NOMO-1 treated with dmso at 0.1 percent for 144 hours (cell line): ENCODE measurements at regions not wholly inside any gene's neighbourhood (a gene's known extent, or its start where the extent isn't known, plus 50 kb on each side); places are given as distances from the start of the nearest gene placed in this dataset.

ENCODE experiments used
- DNase-seq: peaks from one replicate; lab custom pipeline; 2025; ENCODE audit not compliant: unreplicated experiment; lab: John Stamatoyannopoulos, UW

- no peak for DNase-seq
These were observed 1188.2 kb upstream of the TMEM132C start for GRCh38 chr12:127078577-127079350.

- DNase-seq: no peak
These were observed 1187.3 kb upstream of the TMEM132C start for GRCh38 chr12:127079636-127080035.

- no peak for DNase-seq
These were observed 1185.9 kb upstream of the TMEM132C start for GRCh38 chr12:127081058-127081457.

- peak; percentile 10 for DNase-seq
These were observed 1183.7 kb upstream of the TMEM132C start for GRCh38 chr12:127083008-127083949.

GRCh38 chr12:127101076-127101475, 1165.9 kb upstream of the TMEM132C start:
- DNase-seq: no peak

GRCh38 chr12:127106041-127106440, 1160.9 kb upstream of the TMEM132C start:
- DNase-seq: no peak

GRCh38 chr12:127106697-127107096, 1160.3 kb upstream of the TMEM132C start:
- no peak for DNase-seq

GRCh38 chr12:127107744-127108143, 1159.2 kb upstream of the TMEM132C start:
- DNase-seq: no peak

- DNase-seq: no peak
These were observed 1158.4 kb upstream of the TMEM132C start for GRCh38 chr12:127108360-127109215.

- DNase-seq: no peak
These were observed 1153.0 kb upstream of the TMEM132C start for GRCh38 chr12:127113945-127114344.

- no peak for DNase-seq
These were observed 1151.4 kb upstream of the TMEM132C start for GRCh38 chr12:127115468-127116035.

GRCh38 chr12:127118251-127118650, 1148.7 kb upstream of the TMEM132C start:
- DNase-seq: no peak

- DNase-seq: no peak
These were observed 1147.3 kb upstream of the TMEM132C start for GRCh38 chr12:127119600-127120140.

- DNase-seq: no peak
These were observed 1146.1 kb upstream of the TMEM132C start for GRCh38 chr12:127120851-127121250.

GRCh38 chr12:127121494-127122084, 1145.4 kb upstream of the TMEM132C start:
- DNase-seq: no peak

- DNase-seq: no peak
These were observed 1141.2 kb upstream of the TMEM132C start for GRCh38 chr12:127125607-127126259.

- no peak for DNase-seq
These were observed 1140.7 kb upstream of the TMEM132C start for GRCh38 chr12:127126260-127126628.

GRCh38 chr12:127127897-127128296, 1139.1 kb upstream of the TMEM132C start:
- no peak for DNase-seq

- no peak for DNase-seq
These were observed 1136.4 kb upstream of the TMEM132C start for GRCh38 chr12:127130506-127131124.
